ENCODE measurements at regions not wholly inside any gene's neighbourhood (a gene's known extent, or its start where the extent isn't known, plus 50 kb on each side); places are given as distances from the start of the nearest gene placed in this dataset.
"Not testable (repeated sequence)": the region's sequence is repeated elsewhere in the genome, so short reads cannot be mapped to it uniquely, and the experiment has no call there.

- in situ Hi-C loops (cut with MboI; ENCODE audit: low sequenced_read_pairs), result no loop called here
Observed at GRCh38 chr6:165854061-165854862, 191.2 kb upstream of the PDE10A start.

GRCh38 chr6:165852676-165853075 is 189.6 kb upstream of the PDE10A start:
- in situ Hi-C loops (cut with MboI; ENCODE audit: low sequenced_read_pairs), result no loop called here

- in situ Hi-C loops (cut with MboI; ENCODE audit: low sequenced_read_pairs), result no loop called here
Observed at GRCh38 chr6:165850434-165851019, 187.5 kb upstream of the PDE10A start.

GRCh38 chr6:165849534-165850430 is 186.7 kb upstream of the PDE10A start:
- in situ Hi-C loops (cut with MboI; ENCODE audit: low sequenced_read_pairs), result no loop called here

GRCh38 chr6:165848086-165848426 is 185.0 kb upstream of the PDE10A start:
- in situ Hi-C loops (cut with MboI; ENCODE audit: low sequenced_read_pairs), result no loop called here

- in situ Hi-C loops (cut with MboI; ENCODE audit: low sequenced_read_pairs), result no loop called here
Observed at GRCh38 chr6:165847407-165848085, 184.5 kb upstream of the PDE10A start.

- in situ Hi-C loops (cut with MboI; ENCODE audit: low sequenced_read_pairs), result no loop called here
Observed at GRCh38 chr6:165846123-165846966, 183.3 kb upstream of the PDE10A start.

- in situ Hi-C loops (cut with MboI; ENCODE audit: low sequenced_read_pairs), result no loop called here
Observed at GRCh38 chr6:165845493-165845892, 182.5 kb upstream of the PDE10A start.

GRCh38 chr6:165844801-165845364 is 181.8 kb upstream of the PDE10A start:
- in situ Hi-C loops (cut with MboI; ENCODE audit: low sequenced_read_pairs), result no loop called here

GRCh38 chr6:165844232-165844631 is 181.2 kb upstream of the PDE10A start:
- in situ Hi-C loops (cut with MboI; ENCODE audit: low sequenced_read_pairs), result no loop called here

GRCh38 chr6:165843568-165844113 is 180.6 kb upstream of the PDE10A start:
- in situ Hi-C loops (cut with MboI; ENCODE audit: low sequenced_read_pairs), result no loop called here

- in situ Hi-C loops (cut with MboI; ENCODE audit: low sequenced_read_pairs), result no loop called here
Observed at GRCh38 chr6:165843121-165843520, 180.1 kb upstream of the PDE10A start.

GRCh38 chr6:165842281-165842936 is 179.4 kb upstream of the PDE10A start:
- in situ Hi-C loops (cut with MboI; ENCODE audit: low sequenced_read_pairs), result no loop called here

GRCh38 chr6:165841153-165841558 is 178.1 kb upstream of the PDE10A start:
- in situ Hi-C loops (cut with MboI; ENCODE audit: low sequenced_read_pairs), result no loop called here

GRCh38 chr6:165837948-165838745 is 175.1 kb upstream of the PDE10A start:
- in situ Hi-C loops (cut with MboI; ENCODE audit: low sequenced_read_pairs), result no loop called here

GRCh38 chr6:165836648-165837047 is 173.6 kb upstream of the PDE10A start:
- in situ Hi-C loops (cut with MboI; ENCODE audit: low sequenced_read_pairs), result not testable (repeated sequence)

- in situ Hi-C loops (cut with MboI; ENCODE audit: low sequenced_read_pairs), result no loop called here
Observed at GRCh38 chr6:165835410-165835851, 172.4 kb upstream of the PDE10A start.

- in situ Hi-C loops (cut with MboI; ENCODE audit: low sequenced_read_pairs), result no loop called here
Observed at GRCh38 chr6:165834613-165835259, 171.7 kb upstream of the PDE10A start.
